Mesenchymal stem cell (in vitro differentiated cells and primary cell): ENCODE measurements at regions not wholly inside any gene's neighbourhood (a gene's known extent, or its start where the extent isn't known, plus 50 kb on each side); places are given as distances from the start of the nearest gene placed in this dataset.
A peak's percentile ranks its signal among the peaks of the same experiment; 100 is the strongest.
"Not testable (repeated sequence)": the region's sequence is repeated elsewhere in the genome, so short reads cannot be mapped to it uniquely, and the experiment has no call there.

Experiments
- DNase-seq: peaks from one replicate; pipeline ENCODE4 v3.0.0-alpha.2; 2013
- H2AFZ ChIP-seq: one replicate; pipeline ENCODE4 v1.6.1; 2013; ENCODE audit warnings: low read depth, mild to moderate bottlenecking, control low read depth, inconsistent platforms, low read length, moderate library complexity
- H2AK5ac ChIP-seq: 2 replicates; pipeline ENCODE4 v1.6.1; 2013; ENCODE audit warnings: low read length, moderate library complexity, mild to moderate bottlenecking, inconsistent platforms; ENCODE audit not compliant: severe bottlenecking
- H2BK120ac ChIP-seq: one replicate; pipeline ENCODE4 v1.6.1; 2013; ENCODE audit warnings: low read depth, mild to moderate bottlenecking, inconsistent platforms, low read length, moderate library complexity
- H2BK12ac ChIP-seq, 2 experiments: one replicate each; pipeline ENCODE4 v1.6.1; 2013; ENCODE audit warnings: inconsistent platforms in 2 of 2, low read length in 2 of 2, mild to moderate bottlenecking in 2 of 2, moderate library complexity in 2 of 2, control low read depth in 1 of 2
- H2BK15ac ChIP-seq: one replicate; pipeline ENCODE4 v1.6.1; 2013; ENCODE audit warnings: mild to moderate bottlenecking, low read depth, inconsistent platforms; ENCODE audit not compliant: poor library complexity, severe bottlenecking
- H2BK5ac ChIP-seq: 2 replicates; pipeline ENCODE4 v1.6.1; 2013; ENCODE audit warnings: low read depth, mild to moderate bottlenecking, low read length, control low read depth, inconsistent platforms; ENCODE audit not compliant: poor library complexity, severe bottlenecking
- H3K14ac ChIP-seq, 2 experiments: one replicate each; pipeline ENCODE4 v1.6.1; 2013; ENCODE audit warnings: inconsistent platforms in 2 of 2, low read length in 2 of 2, control low read depth in 1 of 2, mild to moderate bottlenecking in 1 of 2, moderate library complexity in 1 of 2
- H3K18ac ChIP-seq, 2 experiments: one replicate each; pipeline ENCODE4 v1.6.1; 2013; ENCODE audit warnings: inconsistent platforms in 2 of 2, low read length in 2 of 2, control low read depth in 1 of 2, low read depth in 1 of 2, mild to moderate bottlenecking in 1 of 2
- H3K23ac ChIP-seq, 2 experiments: one replicate each; pipeline ENCODE4 v1.6.1; 2013; ENCODE audit warnings: inconsistent platforms in 2 of 2, low read length in 2 of 2, mild to moderate bottlenecking in 2 of 2, moderate library complexity in 2 of 2, control low read depth in 1 of 2
- H3K27ac ChIP-seq: 2 replicates; pipeline ENCODE4 v1.5.1; 2013; ENCODE audit warnings: mild to moderate bottlenecking, moderate library complexity, low read length, control low read depth, inconsistent platforms; ENCODE audit not compliant: poor library complexity, severe bottlenecking
- H3K27me3 ChIP-seq, 2 experiments: 2 replicates each; pipeline versions ENCODE4 v1.6.1 to v1.7.0; 2013; ENCODE audit warnings: low read length in 2 of 2, mild to moderate bottlenecking in 2 of 2, moderate library complexity in 2 of 2, control low read depth in 1 of 2, inconsistent platforms in 1 of 2; ENCODE audit not compliant: control insufficient read depth in 1 of 2, insufficient read depth in 1 of 2
- H3K36me3 ChIP-seq, 2 experiments: 2 replicates each; pipeline versions ENCODE4 v1.6.1 to v1.7.0; 2013; ENCODE audit warnings: low read length in 2 of 2, control low read depth in 1 of 2, inconsistent platforms in 1 of 2, low read depth in 1 of 2, mild to moderate bottlenecking in 1 of 2; ENCODE audit not compliant: insufficient read depth in 2 of 2, control insufficient read depth in 1 of 2
- H3K4ac ChIP-seq, 2 experiments: one replicate each; pipeline ENCODE4 v1.6.1; 2013; ENCODE audit warnings: inconsistent platforms in 2 of 2, low read length in 2 of 2, mild to moderate bottlenecking in 2 of 2, moderate library complexity in 2 of 2, control low read depth in 1 of 2, low read depth in 1 of 2
- H3K4me1 ChIP-seq: 2 replicates; pipeline ENCODE4 v1.6.1; 2013; ENCODE audit warnings: low read depth, low read length, control low read depth; ENCODE audit not compliant: control insufficient read depth, insufficient read depth
- H3K4me2 ChIP-seq: 2 replicates; pipeline ENCODE4 v1.6.1; 2013; ENCODE audit warnings: low read length, mild to moderate bottlenecking, inconsistent platforms; ENCODE audit not compliant: poor library complexity, severe bottlenecking
- H3K4me3 ChIP-seq, 2 experiments: 2 replicates each; pipeline versions ENCODE4 v1.5.1 to v1.7.0; 2013; ENCODE audit warnings: low read length in 2 of 2, mild to moderate bottlenecking in 2 of 2, control low read depth in 1 of 2, low read depth in 1 of 2; ENCODE audit not compliant: insufficient read depth in 1 of 2
- H3K79me1 ChIP-seq: replicated peaks from 2 replicates; pipeline ENCODE4 v1.6.1; 2013; ENCODE audit warnings: mild to moderate bottlenecking, control low read depth, low read length, inconsistent platforms; ENCODE audit not compliant: poor library complexity, severe bottlenecking
- H3K9ac ChIP-seq: 2 replicates; pipeline ENCODE4 v1.7.0; 2013; ENCODE audit warnings: mild to moderate bottlenecking, low read length, moderate library complexity
- H3K9me3 ChIP-seq: 2 replicates; pipeline ENCODE4 v1.7.0; 2013; ENCODE audit warnings: mild to moderate bottlenecking, low read length; ENCODE audit not compliant: control insufficient read depth
- H4K8ac ChIP-seq: one replicate; pipeline ENCODE4 v1.6.1; 2013; ENCODE audit warnings: inconsistent platforms, mild to moderate bottlenecking, low read length, moderate library complexity
- H4K91ac ChIP-seq: one replicate; pipeline ENCODE4 v1.6.1; 2013; ENCODE audit warnings: mild to moderate bottlenecking, low read length, inconsistent platforms
- WGBS: methylation state at CpG from one replicate; pipeline ENCODE4 v1.1.7; 2013; ENCODE audit warnings: mixed read lengths; 5-methylcytosine and 5-hydroxymethylcytosine counted together

GRCh38 chr12:84391176-84391575 is 521.4 kb downstream of the SLC6A15 start:
- H4K91ac ChIP-seq, H2BK5ac ChIP-seq, H3K4ac ChIP-seq, H4K8ac ChIP-seq, H3K4me2 ChIP-seq, H3K18ac ChIP-seq, H3K4me1 ChIP-seq, H3K36me3 ChIP-seq, H3K23ac ChIP-seq, H3K27me3 ChIP-seq, H2BK120ac ChIP-seq, H3K9ac ChIP-seq, H3K4me3 ChIP-seq, H2AK5ac ChIP-seq, H3K14ac ChIP-seq, H3K79me1 ChIP-seq, H2BK12ac ChIP-seq, H2AFZ ChIP-seq, DNase-seq, H2BK15ac ChIP-seq, H3K27ac ChIP-seq: not testable (repeated sequence)
- peaks cover 11% of the 10 kb centered on the region for H3K9me3 ChIP-seq

DNA sequence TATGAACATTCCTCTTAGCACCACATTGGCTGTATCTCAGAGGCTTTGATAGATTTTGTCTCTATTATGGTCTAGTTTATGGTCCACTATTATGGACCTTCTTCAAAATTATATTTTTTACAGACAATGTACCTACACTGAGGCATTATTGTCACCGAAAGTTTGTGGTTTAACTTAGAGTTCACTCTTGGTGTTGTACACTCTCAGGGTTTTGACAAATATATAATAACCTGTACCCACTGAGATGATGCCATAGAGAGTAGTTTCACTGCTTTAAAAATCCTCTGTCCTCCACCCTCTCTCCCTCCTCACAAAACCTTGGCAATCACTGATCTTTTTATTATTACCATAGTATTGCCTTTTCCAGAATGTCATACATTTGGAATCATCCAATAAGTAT is 528.2 kb downstream of the SLC6A15 start:
- Histone ChIP-seq H4K8ac (no peak overlapping the region), H2AK5ac (no peak overlapping the region), H3K4me1 (no peaks in the 10 kb centered on the region), H2BK5ac (no peak overlapping the region), H3K4me3 (no peak overlapping the region), H4K91ac (no peak overlapping the region), H3K4ac (no peak overlapping the region), H3K36me3 (no peaks in the 10 kb centered on the region), H3K79me1 (no peaks in the 10 kb centered on the region), H3K23ac (no peak overlapping the region), H2BK12ac (no peak overlapping the region), H3K27ac (no peak overlapping the region), H2AFZ (no peak overlapping the region), H3K27me3 (no peaks in the 10 kb centered on the region), H3K14ac (no peak overlapping the region), H3K9ac (no peak overlapping the region), H3K9me3 (peaks cover 24% of the 10 kb centered on the region), H2BK120ac (no peak overlapping the region), H3K18ac (no peak overlapping the region), H2BK15ac (no peak overlapping the region), H3K4me2 (no peak overlapping the region)
- WGBS, result 100% methylated on average over 1 of the region's 1 CpG
- no peak for DNase-seq

GRCh38 chr12:84382486-84382885 is 530.1 kb downstream of the SLC6A15 start:
- H4K8ac ChIP-seq, H3K4me3 ChIP-seq, H2BK12ac ChIP-seq, H3K23ac ChIP-seq, H2AK5ac ChIP-seq, H3K14ac ChIP-seq, H3K79me1 ChIP-seq, H4K91ac ChIP-seq, H3K27me3 ChIP-seq, H3K36me3 ChIP-seq, H2AFZ ChIP-seq, H2BK120ac ChIP-seq, H2BK5ac ChIP-seq, H3K4me1 ChIP-seq, H3K4ac ChIP-seq, H3K27ac ChIP-seq, H3K18ac ChIP-seq, H2BK15ac ChIP-seq, H3K4me2 ChIP-seq, H3K9ac ChIP-seq: not testable (repeated sequence)
- no CpG with 5 or more reads among the region's 1 CpG for WGBS
- H3K9me3 ChIP-seq, result peaks cover 24% of the 10 kb centered on the region
- DNase-seq, result peak; percentile 30

GRCh38 chr12:84376320-84376719 is 536.3 kb downstream of the SLC6A15 start:
- no peak overlapping the region for H4K91ac ChIP-seq
- no peak overlapping the region for H2BK5ac ChIP-seq
- DNase-seq, result no peak
- no peak overlapping the region for H2BK120ac ChIP-seq
- no peaks in the 10 kb centered on the region for H3K4me1 ChIP-seq
- no peak overlapping the region for H3K18ac ChIP-seq
- H2AK5ac ChIP-seq, result no peak overlapping the region
- no peak overlapping the region for H3K14ac ChIP-seq
- no peak overlapping the region for H3K27ac ChIP-seq
- H3K36me3 ChIP-seq, result no peaks in the 10 kb centered on the region
- H2BK15ac ChIP-seq, result no peak overlapping the region
- no peak overlapping the region for H3K23ac ChIP-seq
- no peak overlapping the region for H2AFZ ChIP-seq
- no peak overlapping the region for H3K4me2 ChIP-seq
- no peaks in the 10 kb centered on the region for H3K9me3 ChIP-seq
- no peak overlapping the region for H4K8ac ChIP-seq
- H3K4me3 ChIP-seq, result no peak overlapping the region
- no peak overlapping the region for H3K4ac ChIP-seq
- no peak overlapping the region for H3K9ac ChIP-seq
- no peaks in the 10 kb centered on the region for H3K27me3 ChIP-seq
- no CpG with 5 or more reads among the region's 1 CpG for WGBS
- no peaks in the 10 kb centered on the region for H3K79me1 ChIP-seq
- no peak overlapping the region for H2BK12ac ChIP-seq
